ENCODE measurements at regions not wholly inside any gene's neighbourhood (a gene's known extent, or its start where the extent isn't known, plus 50 kb on each side); places are given as distances from the start of the nearest gene placed in this dataset.
"Not testable (repeated sequence)": the region's sequence is repeated elsewhere in the genome, so short reads cannot be mapped to it uniquely, and the experiment has no call there.

- no TSS peak for BruUV-seq (replicated peaks)
- intact Hi-C loops (cut with micrococcal nuclease; ENCODE audit: unreplicated experiment): no loop called here
- no peak overlapping the region for H3K4me3 ChIP-seq (ENCODE audit: low read depth, low read length, poor library complexity, severe bottlenecking)
- no peak for TF ChIP-seq EZH2 (IDR thresholded peaks at IDR 0.05; ENCODE audit: borderline replicate concordance, low read depth, low read length, poor library complexity, severe bottlenecking)
- TF ChIP-seq CTCF (conservative IDR thresholded peaks at IDR 0.05; ENCODE audit: low read depth, low read length): no peak
- no peaks in the 10 kb centered on the region for H3K4me1 ChIP-seq (ENCODE audit: insufficient read depth, low read length, poor library complexity, severe bottlenecking)
- no peaks in the 10 kb centered on the region for H3K27me3 ChIP-seq (replicated peaks; ENCODE audit: insufficient read depth, low read depth, low read length, poor library complexity)
- no peaks in the 10 kb centered on the region for H3K9me3 ChIP-seq (ENCODE audit: low read depth, low read length, poor library complexity, severe bottlenecking)
- ChIA-PET CTCF (no interaction called here), POLR2A (ENCODE audit: low non-redundant PET) (no interaction called here)
- DNase-seq (ENCODE audit: low spot score): no peak
- no peak overlapping the region for H3K27ac ChIP-seq (ENCODE audit: low read depth, low read length, poor library complexity, severe bottlenecking)
- H3K36me3 ChIP-seq (ENCODE audit: insufficient read depth, low read length, poor library complexity, severe bottlenecking): no peaks in the 10 kb centered on the region
Observed at GRCh38 chr16:27600381-27600780, 50.4 kb downstream of the KATNIP start.

- Histone ChIP-seq H3K27ac (ENCODE audit: low read depth, low read length, poor library complexity, severe bottlenecking) (no peak overlapping the region), H3K27me3 (replicated peaks; ENCODE audit: insufficient read depth, low read depth, low read length, poor library complexity) (no peaks in the 10 kb centered on the region), H3K4me3 (ENCODE audit: low read depth, low read length, poor library complexity, severe bottlenecking) (no peak overlapping the region), H3K9me3 (ENCODE audit: low read depth, low read length, poor library complexity, severe bottlenecking) (no peaks in the 10 kb centered on the region), H3K4me1 (ENCODE audit: insufficient read depth, low read length, poor library complexity, severe bottlenecking) (no peaks in the 10 kb centered on the region), H3K36me3 (ENCODE audit: insufficient read depth, low read length, poor library complexity, severe bottlenecking) (no peaks in the 10 kb centered on the region)
- no TSS peak for BruUV-seq (replicated peaks)
- intact Hi-C loops (cut with micrococcal nuclease; ENCODE audit: unreplicated experiment): no loop called here
- no peak for TF ChIP-seq CTCF (conservative IDR thresholded peaks at IDR 0.05; ENCODE audit: low read depth, low read length)
- TF ChIP-seq EZH2 (IDR thresholded peaks at IDR 0.05; ENCODE audit: borderline replicate concordance, low read depth, low read length, poor library complexity, severe bottlenecking): no peak
- ChIA-PET CTCF (no interaction called here), POLR2A (ENCODE audit: low non-redundant PET) (no interaction called here)
- no peak for DNase-seq (ENCODE audit: low spot score)
Observed at GRCh38 chr16:27602103-27602502, 52.2 kb downstream of the KATNIP start.

DNA sequence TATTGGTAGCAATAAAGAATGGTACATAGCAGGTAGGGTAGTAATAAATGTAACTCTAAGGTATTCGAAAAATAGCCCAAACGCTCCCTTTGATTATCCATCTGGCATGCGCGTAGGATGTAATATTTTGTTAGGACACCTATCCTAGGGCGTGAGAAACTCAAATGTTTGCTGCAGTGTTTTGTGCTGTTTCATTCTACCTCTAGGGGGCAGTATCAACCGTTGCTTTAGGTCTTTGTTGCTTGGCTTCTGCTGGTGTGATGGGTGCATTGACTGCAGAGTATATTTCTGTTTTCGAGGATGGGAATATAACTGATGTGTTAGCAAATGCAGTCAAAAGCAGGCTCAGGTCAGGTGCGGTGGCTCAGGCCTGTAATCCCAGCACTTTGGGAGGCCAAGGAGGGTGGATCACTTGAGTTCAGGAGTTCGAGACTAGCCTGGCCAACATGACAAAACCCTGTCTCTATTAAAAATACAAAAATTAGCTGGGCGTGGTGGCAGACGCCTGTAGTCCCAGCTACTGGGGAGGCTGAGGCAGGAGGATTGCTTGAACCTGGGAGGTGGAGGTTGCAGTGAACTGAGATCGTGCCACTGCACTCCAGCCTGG is 55.7 kb downstream of the KATNIP start:
- H3K27ac ChIP-seq (ENCODE audit: low read depth, low read length, poor library complexity, severe bottlenecking); H3K4me3 ChIP-seq (ENCODE audit: low read depth, low read length, poor library complexity, severe bottlenecking); CTCF ChIA-PET; H3K36me3 ChIP-seq (ENCODE audit: insufficient read depth, low read length, poor library complexity, severe bottlenecking); intact Hi-C loops (cut with micrococcal nuclease; ENCODE audit: unreplicated experiment); H3K27me3 ChIP-seq (replicated peaks; ENCODE audit: insufficient read depth, low read depth, low read length, poor library complexity); H3K9me3 ChIP-seq (ENCODE audit: low read depth, low read length, poor library complexity, severe bottlenecking); BruUV-seq (replicated peaks); H3K4me1 ChIP-seq (ENCODE audit: insufficient read depth, low read length, poor library complexity, severe bottlenecking); POLR2A ChIA-PET (ENCODE audit: low non-redundant PET): not testable (repeated sequence)
- peak; percentile 80 for TF ChIP-seq CTCF (conservative IDR thresholded peaks at IDR 0.05; ENCODE audit: low read depth, low read length)
- peak; percentile 70 for DNase-seq (ENCODE audit: low spot score)

Measured in A673 (cell line).